GM18520 (cell line): ENCODE measurements at regions not wholly inside any gene's neighbourhood (a gene's known extent, or its start where the extent isn't known, plus 50 kb on each side); places are given as distances from the start of the nearest gene placed in this dataset.

Experiments
- ATAC-seq: cut with Tn5 transposase; IDR thresholded peaks from one replicate; pipeline ENCODE4 v1.9.1; 2021; ENCODE audit not compliant: unreplicated experiment

DNA sequence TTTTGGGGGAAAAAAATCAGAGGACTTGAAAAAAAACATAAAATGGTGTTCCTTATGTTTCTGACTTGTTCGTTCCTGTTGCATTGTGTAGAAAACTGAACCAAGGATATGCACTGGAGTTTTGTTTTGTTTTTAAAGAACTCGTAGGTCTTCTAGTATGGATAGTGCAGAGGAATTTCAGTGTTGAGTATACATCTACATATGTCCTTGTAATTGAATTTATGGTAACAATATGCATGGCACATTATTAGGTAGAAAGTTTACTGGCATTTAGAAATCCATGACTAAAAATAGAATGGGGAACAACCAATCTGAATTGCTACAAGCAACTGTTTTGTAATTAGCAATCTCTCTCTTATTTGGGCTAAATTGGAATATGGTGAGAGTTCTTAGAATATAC is 188.3 kb upstream of the ZRANB2 start:
- ATAC-seq = no peak

DNA sequence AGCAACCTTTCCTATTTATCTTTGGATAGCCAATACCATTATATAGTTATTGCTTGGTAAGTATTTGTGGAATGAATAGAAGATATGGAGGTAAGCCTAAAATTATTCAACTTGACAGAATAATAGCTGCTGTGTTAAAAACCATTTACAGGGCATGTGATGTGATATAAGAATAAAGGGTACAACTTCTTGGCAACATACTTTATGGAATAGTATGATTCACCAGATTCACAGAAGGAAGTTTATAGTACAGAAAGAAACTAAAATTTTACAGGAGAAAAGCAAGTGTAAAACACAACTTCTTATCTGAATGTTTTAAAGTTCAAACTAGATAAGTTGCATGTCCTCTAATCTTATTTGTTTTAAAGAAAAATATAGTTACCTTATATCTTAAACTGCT is 186.4 kb upstream of the ZRANB2 start:
- ATAC-seq = no peak

DNA sequence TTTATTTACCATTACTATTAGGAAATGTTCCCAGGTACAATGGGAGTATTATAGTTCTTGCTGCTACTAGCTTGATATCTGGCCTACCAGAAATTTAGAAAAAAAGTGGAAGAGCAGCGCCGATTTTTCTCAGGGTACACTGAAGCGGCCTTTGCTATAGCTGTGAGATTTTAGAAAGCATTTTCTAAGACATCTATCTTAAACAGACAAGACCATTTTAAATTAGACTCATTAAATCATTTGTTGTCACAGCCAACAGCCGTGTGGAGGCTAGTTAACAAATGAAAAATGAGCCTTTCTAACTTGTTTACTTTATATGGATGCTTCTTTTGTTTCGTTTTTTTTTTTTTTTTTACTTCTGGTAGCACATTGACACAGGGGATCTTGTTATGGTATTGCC is 183.2 kb upstream of the ZRANB2 start:
- no peak for ATAC-seq

DNA sequence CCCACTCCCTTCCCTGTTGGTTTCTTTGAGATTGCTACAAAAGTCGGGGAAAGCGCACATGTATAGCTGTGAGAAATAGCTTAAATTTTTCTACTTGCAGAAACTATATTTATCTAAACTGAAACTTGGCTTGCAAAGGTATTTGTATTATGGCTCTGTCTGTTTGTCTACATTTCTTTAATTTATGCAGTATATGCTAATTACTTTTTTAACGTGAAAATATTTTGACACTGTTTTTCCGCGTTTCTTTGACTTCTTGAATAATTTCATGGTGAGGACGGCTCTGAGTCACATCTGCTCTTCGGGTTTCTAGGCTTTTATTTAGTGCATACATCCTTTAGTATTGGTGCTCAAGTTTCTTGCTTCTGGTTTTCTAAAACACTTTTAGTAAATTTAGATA is 182.1 kb upstream of the ZRANB2 start:
- no peak for ATAC-seq

DNA sequence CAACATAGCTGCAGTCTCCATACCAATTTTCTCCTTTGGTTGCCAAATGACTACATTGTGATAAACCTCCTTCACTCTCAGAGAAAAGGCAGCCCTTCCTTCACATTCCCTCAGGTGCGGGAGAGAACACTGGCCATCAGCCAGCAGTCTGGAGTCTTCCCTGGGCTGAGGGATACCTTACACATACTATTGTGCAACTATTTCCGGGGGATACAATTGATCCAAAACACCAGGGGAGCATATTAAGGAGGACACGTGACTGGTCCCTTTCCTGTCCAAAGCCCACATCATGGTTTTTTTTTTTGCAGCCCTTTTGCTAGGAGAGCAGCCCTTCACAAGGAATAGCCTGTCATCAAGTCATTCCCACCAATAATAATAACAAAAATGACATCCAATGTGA is 172.1 kb upstream of the ZRANB2 start:
- ATAC-seq = no peak

DNA sequence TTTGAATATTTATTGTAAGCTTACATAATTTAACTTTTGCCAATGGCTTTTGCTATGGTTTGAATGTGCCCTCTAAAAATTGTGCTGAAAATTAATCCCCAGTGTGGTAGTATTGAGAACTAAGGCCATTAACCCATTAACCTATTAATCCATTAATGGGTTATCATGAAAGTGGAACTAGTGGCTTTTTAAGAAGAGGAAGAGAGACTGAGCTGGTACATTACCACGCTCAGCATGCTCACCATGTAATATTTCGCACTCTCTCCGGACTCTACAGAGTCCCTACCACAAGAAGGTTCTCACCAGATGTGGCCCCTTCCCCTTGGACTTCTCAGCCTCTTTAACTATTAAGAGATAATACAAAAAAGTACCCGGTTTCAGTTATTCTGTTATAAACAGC is 164.4 kb upstream of the ZRANB2 start:
- ATAC-seq = peak; percentile 64

DNA sequence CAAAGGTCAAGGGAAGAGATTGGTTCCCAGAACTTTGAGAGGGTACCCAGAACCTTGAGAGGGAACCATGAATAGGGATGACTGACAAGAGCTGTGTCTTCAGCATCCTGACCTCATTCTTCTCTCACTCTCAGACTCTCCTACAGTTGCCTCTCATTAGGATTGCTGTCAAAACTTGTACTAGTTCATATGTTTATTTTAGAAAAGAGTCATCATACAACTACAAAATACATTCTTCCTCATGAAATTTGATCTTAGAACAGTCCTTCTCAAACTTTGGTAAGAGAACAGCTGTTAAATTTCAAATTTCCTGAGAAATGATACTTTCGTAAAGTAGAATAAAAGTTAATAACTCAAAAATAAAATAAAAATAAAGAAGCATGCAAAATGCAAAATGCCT is 161.4 kb upstream of the ZRANB2 start:
- ATAC-seq = no peak

DNA sequence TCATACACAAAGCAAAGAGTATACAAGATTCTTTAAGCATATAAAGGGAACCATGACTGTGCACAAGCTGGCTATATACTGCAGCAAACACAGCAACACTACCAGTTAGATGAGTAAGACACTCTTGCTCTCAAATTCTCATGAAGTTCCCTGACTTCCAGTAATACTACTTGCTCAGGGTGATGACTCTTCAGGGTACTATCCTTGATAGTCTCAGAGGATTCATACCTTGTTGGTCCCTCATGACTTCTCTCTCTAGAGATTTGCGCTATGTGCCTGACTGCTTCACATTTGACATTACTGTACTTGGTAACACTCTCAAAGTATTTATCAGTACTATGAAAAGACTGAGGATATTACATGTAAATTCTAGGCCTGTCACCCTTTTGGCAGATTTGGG is 159.8 kb upstream of the ZRANB2 start:
- no peak for ATAC-seq

DNA sequence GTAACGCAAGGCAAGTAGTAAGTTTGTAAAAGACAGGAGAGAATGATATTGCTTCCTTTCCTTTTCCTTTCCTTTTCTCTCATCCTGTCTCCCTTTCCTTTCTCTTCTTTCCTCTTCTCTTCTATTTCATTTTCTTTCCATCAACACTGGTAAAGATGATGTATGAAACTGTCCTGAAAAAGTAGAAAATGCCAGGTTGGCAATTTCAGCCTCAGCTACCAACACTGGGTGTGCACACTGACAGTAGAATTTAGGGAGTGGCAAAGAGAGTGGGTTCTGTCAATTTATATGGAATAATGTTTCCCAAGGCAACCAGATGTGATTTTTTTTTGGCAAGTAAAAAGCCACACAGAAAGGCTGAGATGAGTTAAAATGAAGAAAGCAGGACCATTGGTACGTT is 155.7 kb upstream of the ZRANB2 start:
- no peak for ATAC-seq

DNA sequence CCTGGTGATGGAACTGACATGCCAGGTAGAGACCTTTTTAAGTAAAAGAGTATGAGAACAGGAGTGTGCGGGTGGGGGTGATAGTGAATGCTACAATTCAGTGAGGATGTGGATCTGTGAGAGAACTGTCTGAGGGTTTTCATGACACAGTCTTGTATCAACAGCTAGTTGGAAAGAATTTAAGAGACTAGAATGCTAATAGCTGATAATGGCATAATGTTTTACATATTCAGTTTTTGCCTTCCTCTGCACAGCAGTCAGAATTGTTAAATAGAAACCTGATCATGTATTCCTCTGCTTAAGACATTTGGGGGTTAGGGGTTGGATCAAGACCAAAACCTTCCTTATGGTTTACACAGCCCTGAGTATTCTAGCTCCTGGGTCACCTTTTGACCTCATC is 152.8 kb upstream of the ZRANB2 start:
- no peak for ATAC-seq

DNA sequence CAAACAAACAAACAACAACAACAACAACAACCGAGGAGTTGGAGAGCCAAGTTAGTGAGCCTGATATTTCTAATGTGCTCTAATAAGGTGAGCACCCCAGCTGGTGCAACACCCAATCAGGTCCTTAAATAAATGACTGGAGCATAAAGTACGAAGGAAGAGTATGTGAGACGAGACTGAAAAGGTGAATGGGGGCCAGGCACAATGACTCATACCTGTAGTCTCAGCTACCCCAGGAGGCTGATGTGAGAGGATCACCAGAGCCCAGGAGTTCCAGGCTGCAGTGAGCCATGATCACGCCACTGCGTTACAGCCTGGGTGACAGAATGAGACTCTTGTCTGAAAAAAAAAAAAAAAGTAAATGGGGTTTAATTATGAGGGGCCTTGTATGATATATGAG is 152.0 kb upstream of the ZRANB2 start:
- no peak for ATAC-seq

DNA sequence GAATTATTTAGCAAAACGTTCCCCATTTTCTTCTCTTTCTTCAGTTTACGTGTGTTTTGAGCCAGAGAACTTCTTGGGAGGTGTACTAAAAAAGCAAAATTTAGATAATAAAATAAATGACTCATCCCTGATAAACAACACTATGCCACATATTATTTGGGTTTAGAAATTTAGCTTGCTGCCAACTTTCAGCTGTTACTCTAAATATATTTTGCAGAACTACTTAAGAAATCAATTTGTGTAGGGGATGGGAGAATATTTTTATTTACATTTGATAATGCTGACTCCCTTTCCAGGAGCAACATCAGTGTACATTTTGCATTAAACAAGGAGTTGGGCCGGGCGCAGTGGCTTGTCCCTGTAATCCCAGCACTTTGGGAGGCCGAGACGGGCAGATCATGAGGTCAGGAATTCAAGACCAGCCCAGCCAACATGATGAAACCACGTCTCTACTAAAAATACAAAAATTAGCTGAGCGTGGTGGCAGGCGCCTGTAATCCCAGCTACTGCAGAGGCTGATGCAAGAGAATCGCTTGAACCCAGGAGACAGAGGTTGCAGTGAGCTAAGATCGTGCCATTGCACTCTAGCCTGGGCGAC is 151.4 kb upstream of the ZRANB2 start:
- no peak for ATAC-seq

DNA sequence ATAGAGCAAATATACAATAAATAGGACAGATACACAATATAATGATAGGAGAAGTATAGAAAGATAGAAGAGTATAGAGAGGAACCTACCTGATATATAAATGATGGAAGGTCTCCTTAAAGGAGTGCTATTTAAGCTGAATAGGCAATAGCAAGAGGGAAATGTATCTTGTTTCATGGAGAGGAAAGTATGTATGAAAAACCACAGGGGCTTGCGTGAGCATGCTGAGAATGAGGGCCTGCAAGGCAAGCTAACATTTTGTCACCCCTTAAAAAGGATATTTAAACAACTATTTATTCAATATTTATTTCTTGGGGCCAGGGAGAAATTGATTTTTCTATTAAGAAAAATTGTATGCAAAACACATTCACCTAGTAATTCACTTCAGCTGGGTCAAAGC is 150.9 kb upstream of the ZRANB2 start:
- ATAC-seq = no peak

DNA sequence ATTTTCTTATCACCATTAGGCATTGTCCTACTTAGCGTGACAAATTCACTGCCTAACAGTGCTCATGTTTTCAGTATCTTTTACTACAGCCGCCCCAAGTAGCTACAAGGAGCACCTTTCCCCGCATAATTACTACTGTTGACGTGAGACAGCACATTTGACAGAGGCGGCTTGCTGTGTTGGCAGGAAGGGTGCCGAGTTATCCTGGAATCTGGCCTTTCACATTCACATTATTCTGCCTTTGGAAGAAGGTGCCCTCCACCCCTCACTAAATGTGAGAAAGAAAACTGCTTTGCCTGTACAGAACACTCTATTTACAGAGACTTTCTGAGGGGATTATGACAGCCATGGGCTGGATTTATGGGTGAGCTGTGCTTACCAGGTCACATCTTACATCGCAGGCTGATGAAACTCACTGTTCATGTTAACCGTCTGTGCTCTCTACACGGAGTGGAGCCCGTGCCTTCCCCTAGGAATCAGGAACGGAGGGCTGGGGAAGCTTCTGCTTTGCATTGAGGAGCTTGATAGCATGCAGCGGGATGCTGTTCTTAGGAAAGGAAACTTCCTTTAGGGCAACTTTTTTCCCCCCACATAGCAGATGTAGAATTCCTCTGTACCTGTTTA is 148.0 kb upstream of the ZRANB2 start:
- ATAC-seq = no peak

DNA sequence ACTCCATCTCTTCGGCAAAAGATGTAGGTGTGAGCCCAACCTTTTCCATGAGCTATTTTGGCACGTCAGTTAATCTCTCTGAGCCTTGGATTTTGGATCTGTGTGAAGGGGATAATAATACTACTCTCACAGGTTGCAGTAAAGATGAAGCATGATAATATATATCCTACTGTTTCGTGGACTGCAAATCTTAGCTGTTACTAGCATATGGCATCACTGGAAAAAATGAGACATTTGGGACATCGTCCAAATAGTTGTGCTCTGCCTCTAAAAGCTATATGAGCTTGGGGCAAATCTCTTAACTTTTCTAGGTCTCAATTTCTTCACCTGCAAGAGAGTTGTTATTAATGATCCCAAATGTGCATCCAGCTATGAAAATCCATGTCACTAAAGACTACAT is 147.4 kb upstream of the ZRANB2 start:
- no peak for ATAC-seq

DNA sequence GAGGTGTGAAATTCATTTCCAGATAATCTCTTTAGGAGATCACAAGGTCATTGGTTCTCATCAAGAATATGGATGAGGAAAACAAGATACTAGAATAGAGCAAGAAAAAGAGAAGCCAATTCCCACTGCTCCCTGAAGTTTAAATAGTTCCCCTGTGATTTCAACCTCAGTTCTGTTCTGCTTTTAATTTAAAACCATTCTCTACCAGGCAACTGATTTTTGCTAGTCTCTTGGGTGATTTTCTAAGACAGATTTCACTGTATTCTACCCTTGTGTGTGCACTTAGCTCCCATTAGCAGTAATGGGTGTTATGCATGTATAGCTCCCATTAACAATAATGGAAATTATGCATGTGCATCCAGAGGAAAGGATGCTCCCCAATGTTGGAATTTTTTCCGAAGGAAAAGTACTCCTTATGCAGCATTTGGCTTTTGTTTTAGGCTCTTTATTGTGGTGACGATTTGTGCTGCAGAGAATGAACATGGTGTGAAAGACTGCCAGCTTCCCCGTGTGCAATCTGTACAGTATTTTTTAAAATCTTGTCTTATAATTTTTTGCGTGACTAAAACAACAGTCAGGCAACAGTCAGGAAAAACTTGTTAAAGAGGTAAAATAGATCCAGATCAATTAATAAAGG is 144.0 kb upstream of the ZRANB2 start:
- no peak for ATAC-seq

DNA sequence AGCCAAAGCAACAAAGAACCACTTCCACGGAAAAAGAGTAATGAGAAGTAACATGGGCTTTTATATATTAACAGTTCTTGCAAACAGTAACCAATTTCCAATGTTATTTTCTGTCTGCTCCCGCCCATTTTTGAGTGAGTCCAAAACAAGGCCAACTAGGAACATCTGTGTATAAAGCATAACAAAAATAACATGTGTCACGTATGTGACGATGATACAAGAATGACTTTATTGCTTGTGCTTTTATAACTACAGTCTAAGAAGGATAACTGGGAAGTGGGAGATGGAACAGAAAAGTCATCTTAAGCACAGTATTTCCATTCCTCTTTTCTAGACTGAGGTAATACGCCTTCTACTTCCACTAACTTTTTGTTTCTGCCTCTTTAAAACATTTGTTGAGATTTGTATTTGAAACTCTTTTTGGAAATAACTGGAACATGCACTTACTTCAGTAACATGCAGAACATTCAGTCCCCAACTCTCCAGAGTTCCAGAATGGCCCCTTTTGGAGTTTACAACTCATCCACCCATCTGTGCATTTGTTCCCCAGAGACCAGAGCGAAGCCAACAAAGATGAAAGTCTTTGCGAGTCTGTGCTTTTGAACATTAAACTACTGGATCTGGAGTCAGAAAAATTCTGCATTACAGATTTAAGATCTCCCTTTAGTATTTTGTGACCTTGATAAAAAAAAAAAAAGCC is 143.0 kb upstream of the ZRANB2 start:
- no peak for ATAC-seq

DNA sequence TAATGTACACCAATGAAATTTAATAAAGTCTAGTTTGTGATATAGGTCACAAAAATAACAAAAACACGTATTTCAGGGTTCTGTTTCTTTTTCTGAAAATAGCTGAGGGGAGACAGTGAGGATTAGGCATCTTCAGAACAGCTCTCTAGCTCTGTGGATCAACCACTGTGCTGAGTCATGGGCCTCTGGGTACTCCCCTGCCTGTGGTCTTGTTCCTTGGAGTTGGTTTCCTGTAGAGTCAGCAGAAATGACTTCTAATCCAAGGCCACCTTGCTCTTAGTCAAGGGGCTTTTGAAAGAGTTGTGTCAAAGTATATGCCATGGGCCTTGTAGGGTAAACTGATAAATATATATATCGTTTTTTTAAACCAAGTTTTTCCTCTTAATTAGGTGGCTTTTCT is 141.8 kb upstream of the ZRANB2 start:
- ATAC-seq = no peak

DNA sequence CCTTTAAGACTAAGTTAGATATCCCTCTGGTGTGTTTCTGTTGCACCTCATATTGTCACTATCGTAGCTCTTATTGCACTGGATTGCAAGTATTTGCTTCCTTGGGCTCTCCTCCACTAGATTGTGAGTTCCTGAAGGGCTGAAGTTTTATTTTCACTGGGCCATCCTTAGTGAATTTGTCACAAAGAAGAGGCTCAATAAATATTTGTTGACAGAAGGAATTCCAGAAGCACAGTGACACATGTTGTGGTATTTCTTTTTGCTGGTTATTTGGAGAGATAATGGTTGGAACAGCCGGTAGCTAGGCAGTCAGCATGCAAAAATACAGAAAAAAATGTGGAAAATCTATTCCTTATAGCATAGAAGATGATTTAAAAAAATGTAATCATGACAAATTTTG is 129.9 kb upstream of the ZRANB2 start:
- no peak for ATAC-seq

DNA sequence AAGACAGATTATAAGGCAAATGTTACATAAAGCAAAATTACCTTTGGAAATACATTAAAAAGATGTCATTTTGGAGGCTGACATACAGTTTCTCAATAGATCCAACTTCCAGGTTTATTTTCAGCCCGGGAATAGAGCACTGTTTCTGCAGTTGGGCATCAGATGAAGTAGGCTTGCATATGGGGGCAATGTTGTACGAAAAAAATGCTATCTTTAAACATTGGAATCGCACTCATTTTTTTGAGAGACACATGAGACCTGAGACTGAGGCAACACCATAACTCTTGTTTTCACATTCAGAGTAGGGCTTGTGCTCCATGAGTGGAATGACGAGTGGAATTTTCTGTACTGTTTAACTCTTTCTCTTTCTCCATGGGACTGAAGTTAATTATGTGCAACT is 122.4 kb upstream of the ZRANB2 start:
- ATAC-seq = no peak

DNA sequence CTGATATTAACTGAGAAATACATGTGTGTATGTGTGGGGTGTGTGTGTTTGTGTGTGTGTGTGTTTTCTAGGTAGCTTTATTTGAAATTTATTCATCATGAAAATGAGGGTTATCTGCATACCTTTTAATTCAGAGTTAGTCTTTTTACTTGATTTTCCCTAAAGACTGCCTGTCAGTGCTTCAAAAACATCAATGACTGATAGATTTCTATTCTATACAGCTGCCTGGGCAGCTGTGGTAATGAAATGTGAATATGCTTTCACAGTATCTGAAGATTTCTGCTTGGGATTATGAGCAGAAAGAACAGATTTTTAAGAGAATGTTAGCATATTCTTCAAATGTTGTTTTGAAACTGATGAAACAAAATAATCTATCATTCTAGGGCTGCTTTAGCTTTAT is 119.7 kb upstream of the ZRANB2 start:
- ATAC-seq = no peak

DNA sequence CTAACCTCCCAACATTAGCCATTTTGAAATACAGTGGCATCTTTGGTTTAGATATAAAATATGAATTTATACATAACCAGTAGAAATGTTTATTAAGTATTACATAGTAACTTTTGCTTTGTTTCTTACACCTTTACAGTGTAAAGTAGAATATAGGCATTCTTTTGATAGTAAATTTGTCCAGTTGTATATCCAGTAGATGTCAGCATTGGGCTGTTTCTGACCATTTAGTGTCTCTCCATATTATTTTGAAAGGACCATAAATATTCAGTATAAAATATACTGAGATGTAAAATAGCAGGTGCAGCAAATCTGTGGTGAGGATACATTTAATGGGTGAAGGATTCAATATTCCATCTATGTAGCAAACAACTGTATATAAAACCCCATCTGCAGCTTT is 115.8 kb upstream of the ZRANB2 start:
- no peak for ATAC-seq
